Fibroblast of mammary gland (primary cell): ENCODE measurements at regions not wholly inside any gene's neighbourhood (a gene's known extent, or its start where the extent isn't known, plus 50 kb on each side); places are given as distances from the start of the nearest gene placed in this dataset.
"Not testable (repeated sequence)": the region's sequence is repeated elsewhere in the genome, so short reads cannot be mapped to it uniquely, and the experiment has no call there.

Experiments used
- DNase-seq: peaks from one replicate; pipeline ENCODE4 v3.0.0-alpha.2; 2010; ENCODE audit warnings: low read depth
- H3K4me3 ChIP-seq: 2 replicates; pipeline ENCODE4 v1.5.1; 2011; ENCODE audit warnings: low read depth, mild to moderate bottlenecking, low read length, moderate library complexity; ENCODE audit not compliant: control insufficient read depth
- TF ChIP-seq, protein P1 (sequence below): conservative IDR thresholded peaks from 2 replicates; pipeline ENCODE4 v1.5.1; 2011; ENCODE audit warnings: low read depth, low read length, inconsistent platforms; ENCODE audit not compliant: control insufficient read depth, insufficient read depth

- TF ChIP-seq, protein P1, sequence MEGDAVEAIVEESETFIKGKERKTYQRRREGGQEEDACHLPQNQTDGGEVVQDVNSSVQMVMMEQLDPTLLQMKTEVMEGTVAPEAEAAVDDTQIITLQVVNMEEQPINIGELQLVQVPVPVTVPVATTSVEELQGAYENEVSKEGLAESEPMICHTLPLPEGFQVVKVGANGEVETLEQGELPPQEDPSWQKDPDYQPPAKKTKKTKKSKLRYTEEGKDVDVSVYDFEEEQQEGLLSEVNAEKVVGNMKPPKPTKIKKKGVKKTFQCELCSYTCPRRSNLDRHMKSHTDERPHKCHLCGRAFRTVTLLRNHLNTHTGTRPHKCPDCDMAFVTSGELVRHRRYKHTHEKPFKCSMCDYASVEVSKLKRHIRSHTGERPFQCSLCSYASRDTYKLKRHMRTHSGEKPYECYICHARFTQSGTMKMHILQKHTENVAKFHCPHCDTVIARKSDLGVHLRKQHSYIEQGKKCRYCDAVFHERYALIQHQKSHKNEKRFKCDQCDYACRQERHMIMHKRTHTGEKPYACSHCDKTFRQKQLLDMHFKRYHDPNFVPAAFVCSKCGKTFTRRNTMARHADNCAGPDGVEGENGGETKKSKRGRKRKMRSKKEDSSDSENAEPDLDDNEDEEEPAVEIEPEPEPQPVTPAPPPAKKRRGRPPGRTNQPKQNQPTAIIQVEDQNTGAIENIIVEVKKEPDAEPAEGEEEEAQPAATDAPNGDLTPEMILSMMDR, result no peak
- H3K4me3 ChIP-seq, result no peak overlapping the region
- DNase-seq, result no peak
Observed at GRCh38 chr1:170804419-170804818, 130.9 kb upstream of the MROH9 start.

DNA sequence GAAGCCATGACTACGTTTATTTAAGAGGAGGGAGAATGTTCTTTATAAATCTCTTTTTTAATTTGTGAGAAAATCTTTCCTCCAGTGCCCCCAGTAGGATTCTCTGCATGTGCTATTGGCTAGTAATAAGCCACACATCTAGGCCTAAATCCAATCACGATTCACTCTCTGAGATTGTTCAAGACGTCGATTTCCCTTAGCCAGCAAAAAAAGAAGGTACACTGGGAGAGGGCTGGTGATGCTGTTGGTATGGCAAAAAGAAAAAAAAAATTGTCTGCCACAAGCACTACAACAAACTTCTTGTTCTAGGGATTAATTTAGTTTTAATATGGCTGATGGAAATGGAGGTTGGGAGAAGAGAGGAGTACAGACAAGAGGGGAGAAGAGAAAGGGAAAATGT, 130.5 kb upstream of the MROH9 start:
- TF ChIP-seq, protein P1, result no peak
- no peak overlapping the region for H3K4me3 ChIP-seq
- no peak for DNase-seq

- TF ChIP-seq, protein P1, result no peak
- no peak for DNase-seq
- H3K4me3 ChIP-seq, result no peak overlapping the region
Observed at GRCh38 chr1:170806961-170807360, 128.4 kb upstream of the MROH9 start.

- DNase-seq, result peak; percentile 71
- TF ChIP-seq, protein P1, result no peak
- no peak overlapping the region for H3K4me3 ChIP-seq
Observed at GRCh38 chr1:170807432-170807831, 127.9 kb upstream of the MROH9 start.

DNA sequence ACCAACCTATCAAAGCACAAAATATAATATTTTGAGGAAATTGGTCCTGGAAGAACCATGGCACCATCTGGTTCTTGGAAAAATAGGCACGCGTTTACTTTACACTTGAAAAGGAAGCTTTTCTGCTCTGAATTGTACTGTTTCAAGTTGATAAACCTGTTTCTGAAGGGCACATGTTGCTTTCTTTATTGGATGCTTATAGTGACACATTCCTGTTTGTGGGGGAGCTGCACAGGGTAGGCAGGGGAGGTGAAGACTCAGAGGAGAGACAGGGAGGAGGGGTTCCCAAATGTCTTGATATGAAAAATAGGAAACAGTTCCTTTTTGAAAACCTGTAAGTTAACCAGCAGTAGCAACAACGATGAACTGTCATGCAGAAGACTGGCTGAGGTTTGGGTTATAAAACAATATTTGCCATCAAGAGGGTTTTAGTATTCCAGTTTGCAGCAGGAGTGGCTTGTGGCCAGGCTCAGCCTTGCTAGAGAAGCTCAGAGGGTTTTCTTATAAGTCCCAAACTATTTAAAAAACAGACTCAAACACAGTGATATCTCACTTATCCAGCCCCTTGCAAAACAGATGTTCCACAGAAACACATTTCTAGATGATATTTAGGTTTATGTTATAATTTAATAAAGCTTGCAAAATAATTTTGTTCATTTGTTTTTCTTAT, 127.0 kb upstream of the MROH9 start:
- no peak for DNase-seq
- no peak overlapping the region for H3K4me3 ChIP-seq
- TF ChIP-seq, protein P1, result no peak

- H3K4me3 ChIP-seq, DNase-seq: not testable (repeated sequence)
Observed at GRCh38 chr1:170811013-170811412, 124.3 kb upstream of the MROH9 start.

DNA sequence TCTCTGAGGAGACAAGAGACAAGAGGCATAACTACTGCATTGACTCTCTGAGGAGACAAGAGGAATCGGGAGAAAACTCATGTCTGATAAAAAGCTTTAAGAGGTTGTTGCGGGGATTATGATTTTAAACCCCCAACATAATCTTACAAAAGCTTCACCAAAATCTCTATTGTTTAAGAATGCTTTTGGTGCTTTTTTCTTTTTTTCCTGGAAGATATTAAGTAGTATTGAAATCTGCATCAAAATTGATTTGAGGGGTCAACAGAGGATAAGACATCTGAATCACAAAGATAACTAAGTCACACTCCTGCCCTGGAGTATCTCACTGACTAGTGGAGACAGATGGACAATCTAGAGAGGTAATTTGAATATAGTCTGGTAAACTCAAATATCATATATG, 115.6 kb upstream of the MROH9 start:
- H3K4me3 ChIP-seq, result no peak overlapping the region
- DNase-seq, result no peak
- TF ChIP-seq, protein P1, result no peak
